GM18508 (cell line): ENCODE measurements at regions not wholly inside any gene's neighbourhood (a gene's known extent, or its start where the extent isn't known, plus 50 kb on each side); places are given as distances from the start of the nearest gene placed in this dataset.

Source experiments
- ATAC-seq: cut with Tn5 transposase; IDR thresholded peaks from one replicate; pipeline ENCODE4 v1.9.1; 2021; ENCODE audit warnings: moderate number of reproducible peaks; ENCODE audit not compliant: insufficient read depth, unreplicated experiment

- ATAC-seq, result no peak
Measured at GRCh38 chr14:99058542-99058941, 213.5 kb downstream of the BCL11B start.

GRCh38 chr14:99062216-99062615 lies 209.8 kb downstream of the BCL11B start:
- ATAC-seq, result no peak

GRCh38 chr14:99062772-99063418 lies 209.1 kb downstream of the BCL11B start:
- ATAC-seq, result no peak

- no peak for ATAC-seq
Measured at GRCh38 chr14:99063620-99064225, 208.3 kb downstream of the BCL11B start.

- ATAC-seq, result no peak
Measured at GRCh38 chr14:99064262-99064954, 207.6 kb downstream of the BCL11B start.

- ATAC-seq, result no peak
Measured at GRCh38 chr14:99065551-99065950, 206.4 kb downstream of the BCL11B start.

GRCh38 chr14:99066378-99066777 lies 205.6 kb downstream of the BCL11B start:
- ATAC-seq, result no peak

GRCh38 chr14:99067141-99067920 lies 204.7 kb downstream of the BCL11B start:
- no peak for ATAC-seq

- no peak for ATAC-seq
Measured at GRCh38 chr14:99067927-99068326, 204.1 kb downstream of the BCL11B start.

- ATAC-seq, result no peak
Measured at GRCh38 chr14:99069946-99070345, 202.1 kb downstream of the BCL11B start.

GRCh38 chr14:99072433-99072832 lies 199.6 kb downstream of the BCL11B start:
- no peak for ATAC-seq

- ATAC-seq, result no peak
Measured at GRCh38 chr14:99072956-99073355, 199.0 kb downstream of the BCL11B start.

GRCh38 chr14:99073431-99073830 lies 198.6 kb downstream of the BCL11B start:
- no peak for ATAC-seq

- ATAC-seq, result no peak
Measured at GRCh38 chr14:99075061-99075460, 196.9 kb downstream of the BCL11B start.

GRCh38 chr14:99075771-99076375 lies 196.1 kb downstream of the BCL11B start:
- no peak for ATAC-seq

- ATAC-seq, result no peak
Measured at GRCh38 chr14:99077076-99077843, 194.7 kb downstream of the BCL11B start.

- no peak for ATAC-seq
Measured at GRCh38 chr14:99077844-99078236, 194.2 kb downstream of the BCL11B start.

- no peak for ATAC-seq
Measured at GRCh38 chr14:99078426-99078825, 193.6 kb downstream of the BCL11B start.

GRCh38 chr14:99079061-99079727 lies 192.8 kb downstream of the BCL11B start:
- ATAC-seq, result no peak
